AML-193 (cell line): ENCODE measurements at regions not wholly inside any gene's neighbourhood (a gene's known extent, or its start where the extent isn't known, plus 50 kb on each side); places are given as distances from the start of the nearest gene placed in this dataset.
"Not testable (repeated sequence)": the region's sequence is repeated elsewhere in the genome, so short reads cannot be mapped to it uniquely, and the experiment has no call there.

Source experiments
- DNase-seq, 2 experiments: peaks; one replicate each; lab custom pipeline; 2025; lab: John Stamatoyannopoulos, UW

GRCh38 chr21:39000496-39000895 lies 182.8 kb downstream of the PSMG1 start:
- peak in 1 of 2 experiments; percentile 2 for DNase-seq

GRCh38 chr21:38999161-38999560 lies 184.1 kb downstream of the PSMG1 start:
- no peak for DNase-seq

- DNase-seq = not testable (repeated sequence)
These were observed 185.0 kb downstream of the PSMG1 start for GRCh38 chr21:38998281-38998680.

GRCh38 chr21:38997843-38998175 lies 185.4 kb downstream of the PSMG1 start:
- not testable (repeated sequence) for DNase-seq

- DNase-seq = no peak
These were observed 186.0 kb downstream of the PSMG1 start for GRCh38 chr21:38997051-38997842.

- no peak for DNase-seq
These were observed 186.9 kb downstream of the PSMG1 start for GRCh38 chr21:38996355-38996754.

- no peak for DNase-seq
These were observed 187.5 kb downstream of the PSMG1 start for GRCh38 chr21:38995731-38996130.

GRCh38 chr21:38995071-38995669 lies 188.1 kb downstream of the PSMG1 start:
- no peak for DNase-seq

GRCh38 chr21:38994042-38994441 lies 188.3 kb downstream of the ETS2 start:
- no peak for DNase-seq

- no peak for DNase-seq
These were observed 187.8 kb downstream of the ETS2 start for GRCh38 chr21:38993561-38993960.

GRCh38 chr21:38992737-38993136 lies 187.0 kb downstream of the ETS2 start:
- no peak for DNase-seq

- DNase-seq = no peak
These were observed 184.7 kb downstream of the ETS2 start for GRCh38 chr21:38990424-38990794.

- no peak for DNase-seq
These were observed 184.2 kb downstream of the ETS2 start for GRCh38 chr21:38989745-38990423.

- DNase-seq = no peak
These were observed 183.6 kb downstream of the ETS2 start for GRCh38 chr21:38989379-38989744.

- DNase-seq = no peak
These were observed 183.0 kb downstream of the ETS2 start for GRCh38 chr21:38988509-38989378.

GRCh38 chr21:38987633-38988508 lies 182.1 kb downstream of the ETS2 start:
- DNase-seq = no peak

- no peak for DNase-seq
These were observed 181.3 kb downstream of the ETS2 start for GRCh38 chr21:38986806-38987632.

GRCh38 chr21:38986406-38986805 lies 180.7 kb downstream of the ETS2 start:
- no peak for DNase-seq

GRCh38 chr21:38985568-38986378 lies 180.0 kb downstream of the ETS2 start:
- peak; percentile 39 to 57 for DNase-seq
